AG09319 (cell line): ENCODE measurements at regions not wholly inside any gene's neighbourhood (a gene's known extent, or its start where the extent isn't known, plus 50 kb on each side); places are given as distances from the start of the nearest gene placed in this dataset.

ENCODE experiments used
- DNase-seq: peaks from one replicate; pipeline ENCODE4 v3.0.0-alpha.2; 2010; ENCODE audit warnings: low read depth; ENCODE audit errors: extremely low read depth
- CTCF ChIP-seq: IDR thresholded peaks from 2 replicates; pipeline ENCODE4 v1.5.1; 2011; ENCODE audit warnings: low read depth, mild to moderate bottlenecking, inconsistent platforms, low read length, moderate library complexity

GRCh38 chr5:17732351-17732923 lies 98.2 kb downstream of the TAF11L14 start:
- DNase-seq, result no peak

GRCh38 chr5:17734011-17734410 lies 99.8 kb downstream of the TAF11L14 start:
- no peak for DNase-seq
- no peak for TF ChIP-seq CTCF

More at GRCh38 chr5:17732351-17732923, 98.2 kb downstream of the TAF11L14 start:
- TF ChIP-seq CTCF, result no peak

GRCh38 chr5:17735761-17736160 lies 101.5 kb downstream of the TAF11L14 start:
- no peak for TF ChIP-seq CTCF

GRCh38 chr5:17737092-17737491 lies 102.8 kb downstream of the TAF11L14 start:
- DNase-seq, result no peak
- no peak for TF ChIP-seq CTCF

More at GRCh38 chr5:17735761-17736160, 101.5 kb downstream of the TAF11L14 start:
- no peak for DNase-seq

- TF ChIP-seq CTCF, result no peak
- DNase-seq, result no peak
These were observed 104.2 kb downstream of the TAF11L14 start for GRCh38 chr5:17738446-17738845.

GRCh38 chr5:17743580-17744435 lies 109.5 kb downstream of the TAF11L14 start:
- no peak for TF ChIP-seq CTCF
- DNase-seq, result no peak

GRCh38 chr5:17748201-17748600 lies 113.9 kb downstream of the TAF11L14 start:
- TF ChIP-seq CTCF, result no peak
- no peak for DNase-seq
